Mesodermal cell (in vitro differentiated cells): ENCODE measurements at regions not wholly inside any gene's neighbourhood (a gene's known extent, or its start where the extent isn't known, plus 50 kb on each side); places are given as distances from the start of the nearest gene placed in this dataset.

Source experiments
- H3K27ac ChIP-seq: 2 replicates; pipeline ENCODE4 v1.7.0; 2013; ENCODE audit warnings: mild to moderate bottlenecking, low read depth, low read length, moderate library complexity; ENCODE audit not compliant: severe bottlenecking
- H3K36me3 ChIP-seq: 2 replicates; pipeline ENCODE4 v1.7.1; 2013; ENCODE audit warnings: mild to moderate bottlenecking, low read length, moderate library complexity; ENCODE audit not compliant: control insufficient read depth, insufficient read depth
- H3K4me1 ChIP-seq: one replicate; pipeline ENCODE4 v1.7.1; 2013; ENCODE audit warnings: mild to moderate bottlenecking, low read length; ENCODE audit not compliant: insufficient read depth, control insufficient read depth, poor library complexity, severe bottlenecking
- H3K4me3 ChIP-seq: 2 replicates; pipeline ENCODE4 v1.7.0; 2013; ENCODE audit warnings: low read length, control low read depth, mild to moderate bottlenecking; ENCODE audit not compliant: insufficient read depth, poor library complexity, severe bottlenecking; ENCODE audit errors: extremely low read depth
- H3K9me3 ChIP-seq: 2 replicates; pipeline ENCODE4 v1.7.1; 2013; ENCODE audit warnings: mild to moderate bottlenecking, low read length, moderate library complexity; ENCODE audit not compliant: control insufficient read depth
- WGBS, 2 experiments: methylation state at CpG; one replicate each; pipeline ENCODE4 v1.1.5; 2013; ENCODE audit warnings: missing lambda C conversion rate in 2 of 2; ENCODE audit not compliant: insufficient coverage in 2 of 2; 5-methylcytosine and 5-hydroxymethylcytosine counted together

GRCh38 chr6:106035655-106036054, 50.5 kb upstream of the PRDM1 start:
- Histone ChIP-seq H3K27ac (no peak overlapping the region), H3K4me1 (no peaks in the 10 kb centered on the region), H3K4me3 (no peak overlapping the region), H3K9me3 (peaks cover 6% of the 10 kb centered on the region), H3K36me3 (no peaks in the 10 kb centered on the region)
- WGBS, 2 experiments, result 100% methylated on average over 1 to 2 of the region's 2 CpGs

- WGBS, 2 experiments, result no CpG with 5 or more reads among the region's 2 CpGs
- H3K9me3 ChIP-seq, result peaks cover 6% of the 10 kb centered on the region
Observed at GRCh38 chr6:106033806-106034205, 52.3 kb upstream of the PRDM1 start.

GRCh38 chr6:106027758-106028157, 58.4 kb upstream of the PRDM1 start:
- Histone ChIP-seq H3K36me3 (no peaks in the 10 kb centered on the region), H3K27ac (no peak overlapping the region), H3K9me3 (no peaks in the 10 kb centered on the region), H3K4me1 (peaks cover 8% of the 10 kb centered on the region), H3K4me3 (no peak overlapping the region)

More at GRCh38 chr6:106033806-106034205, 52.3 kb upstream of the PRDM1 start:
- no peak overlapping the region for H3K27ac ChIP-seq
- no peaks in the 10 kb centered on the region for H3K36me3 ChIP-seq
- H3K4me3 ChIP-seq, result no peak overlapping the region
- H3K4me1 ChIP-seq, result no peaks in the 10 kb centered on the region

GRCh38 chr6:106026748-106027715, 59.1 kb upstream of the PRDM1 start:
- Histone ChIP-seq H3K4me1 (peaks cover 8% of the 10 kb centered on the region), H3K27ac (no peak overlapping the region), H3K36me3 (no peaks in the 10 kb centered on the region), H3K9me3 (no peaks in the 10 kb centered on the region), H3K4me3 (no peak overlapping the region)
- WGBS, 2 experiments, result 70 to 78% methylated on average over 9 to 12 of the region's 17 CpGs

GRCh38 chr6:106025655-106026054, 60.5 kb upstream of the PRDM1 start:
- Histone ChIP-seq H3K27ac (no peak overlapping the region), H3K9me3 (no peaks in the 10 kb centered on the region), H3K4me3 (no peak overlapping the region), H3K36me3 (no peaks in the 10 kb centered on the region), H3K4me1 (peaks cover 8% of the 10 kb centered on the region)

GRCh38 chr6:106022801-106023200, 63.3 kb upstream of the PRDM1 start:
- 59 to 73% methylated on average over 2 to 4 of the region's 5 CpGs for WGBS, 2 experiments
- Histone ChIP-seq H3K4me1 (peaks cover 8% of the 10 kb centered on the region), H3K27ac (no peak overlapping the region), H3K9me3 (no peaks in the 10 kb centered on the region), H3K36me3 (no peaks in the 10 kb centered on the region), H3K4me3 (no peak overlapping the region)

GRCh38 chr6:106017454-106017853, 68.7 kb upstream of the PRDM1 start:
- H3K4me1 ChIP-seq, result no peaks in the 10 kb centered on the region
- no peaks in the 10 kb centered on the region for H3K36me3 ChIP-seq
- H3K27ac ChIP-seq, result no peak overlapping the region
- no peak overlapping the region for H3K4me3 ChIP-seq
- WGBS, 2 experiments, result 71 to 89% methylated on average over 3 to 4 of the region's 5 CpGs
- H3K9me3 ChIP-seq, result no peaks in the 10 kb centered on the region

- Histone ChIP-seq H3K9me3 (no peaks in the 10 kb centered on the region), H3K4me3 (no peak overlapping the region), H3K36me3 (no peaks in the 10 kb centered on the region), H3K27ac (no peak overlapping the region), H3K4me1 (no peaks in the 10 kb centered on the region)
- 25% methylated on average over 1 of the region's 2 CpGs; no CpG with 5 or more reads in 1 of the 2 experiments for WGBS, 2 experiments
Observed at GRCh38 chr6:106014955-106015354, 71.2 kb upstream of the PRDM1 start.

- no peak overlapping the region for H3K27ac ChIP-seq
- 100% methylated on average over 2 of the region's 6 CpGs for WGBS, 2 experiments
- no peaks in the 10 kb centered on the region for H3K36me3 ChIP-seq
- no peaks in the 10 kb centered on the region for H3K9me3 ChIP-seq
- H3K4me1 ChIP-seq, result no peaks in the 10 kb centered on the region
- H3K4me3 ChIP-seq, result no peak overlapping the region
Observed at GRCh38 chr6:106011476-106011875, 74.7 kb upstream of the PRDM1 start.

GRCh38 chr6:106005954-106006353, 80.2 kb upstream of the PRDM1 start:
- Histone ChIP-seq H3K36me3 (no peaks in the 10 kb centered on the region), H3K4me3 (no peak overlapping the region)
- 65% methylated on average over 3 of the region's 6 CpGs; no CpG with 5 or more reads in 1 of the 2 experiments for WGBS, 2 experiments

GRCh38 chr6:106005013-106005412, 81.1 kb upstream of the PRDM1 start:
- no peaks in the 10 kb centered on the region for H3K36me3 ChIP-seq
- peaks cover 5% of the 10 kb centered on the region for H3K4me1 ChIP-seq
- no peak overlapping the region for H3K27ac ChIP-seq
- no CpG with 5 or more reads among the region's 1 CpG for WGBS, 2 experiments
- H3K4me3 ChIP-seq, result no peak overlapping the region
- H3K9me3 ChIP-seq, result no peaks in the 10 kb centered on the region

More at GRCh38 chr6:106005954-106006353, 80.2 kb upstream of the PRDM1 start:
- Histone ChIP-seq H3K27ac (no peak overlapping the region), H3K9me3 (no peaks in the 10 kb centered on the region), H3K4me1 (peaks cover 5% of the 10 kb centered on the region)
